ENCODE measurements at regions not wholly inside any gene's neighbourhood (a gene's known extent, or its start where the extent isn't known, plus 50 kb on each side); places are given as distances from the start of the nearest gene placed in this dataset.

DNA sequence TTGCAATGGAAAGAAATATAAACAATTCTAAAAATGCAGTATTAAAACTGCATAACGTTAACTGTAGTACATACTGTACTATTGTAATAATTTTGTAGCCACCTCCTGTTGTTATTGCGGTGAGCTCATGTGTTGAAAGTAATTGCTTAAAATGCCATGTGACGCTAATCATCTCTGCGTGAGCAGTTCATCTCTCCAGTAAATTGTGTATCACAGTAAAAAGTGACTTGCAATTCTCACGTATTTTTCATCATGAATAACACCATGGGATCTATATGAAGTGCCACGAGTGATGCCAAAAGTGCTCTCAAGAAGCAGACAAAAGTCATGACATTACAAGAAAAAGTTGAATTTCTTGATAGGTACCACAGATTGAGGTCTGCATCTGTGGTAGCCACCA lies 82.4 kb upstream of the CYYR1 start:
- TF ChIP-seq GATA3 (IDR thresholded peaks at IDR 0.05; ENCODE audit: low read depth, low read length) (no peak), GATA2 (IDR thresholded peaks at IDR 0.05; ENCODE audit: low read depth, low read length) (no peak)

DNA sequence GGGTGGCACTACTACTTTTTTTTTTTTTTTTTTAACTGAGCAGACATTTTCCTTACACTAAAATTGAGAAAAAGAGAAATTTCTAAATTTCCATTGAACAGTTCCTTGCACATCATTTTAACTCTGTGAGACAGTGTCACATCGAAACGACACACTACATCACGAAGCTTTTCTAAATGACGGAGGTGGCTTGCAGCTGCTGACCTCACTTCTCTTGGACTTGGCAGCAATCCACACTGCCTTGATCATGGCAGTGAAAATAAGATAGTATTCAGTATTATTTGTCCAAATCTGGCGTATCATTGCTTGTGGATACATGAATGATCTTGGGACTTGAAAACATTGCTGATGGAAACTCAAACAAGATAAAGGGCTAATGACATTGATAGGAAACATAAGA lies 80.3 kb upstream of the CYYR1 start:
- TF ChIP-seq GATA3 (IDR thresholded peaks at IDR 0.05; ENCODE audit: low read depth, low read length) (no peak), GATA2 (IDR thresholded peaks at IDR 0.05; ENCODE audit: low read depth, low read length) (no peak)

DNA sequence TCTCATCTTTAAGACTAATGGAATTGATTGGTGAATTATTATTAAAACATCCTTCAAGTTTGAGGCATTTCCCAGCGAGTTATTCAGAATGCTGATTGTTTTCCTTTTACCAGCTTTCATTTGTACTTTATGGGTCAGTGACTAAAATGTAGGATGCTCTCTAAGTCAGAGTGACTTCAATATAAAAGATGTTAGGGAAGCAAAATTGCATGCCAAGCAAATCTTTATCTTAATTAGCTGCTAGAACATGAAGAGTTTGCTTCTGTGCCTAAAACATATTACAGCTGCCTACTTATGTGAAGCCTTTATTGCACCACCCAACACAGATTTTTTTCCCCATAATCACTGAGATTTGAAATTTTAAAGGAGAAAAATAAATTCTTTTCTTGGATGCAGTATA lies 79.8 kb upstream of the CYYR1 start:
- TF ChIP-seq GATA3 (IDR thresholded peaks at IDR 0.05; ENCODE audit: low read depth, low read length) (no peak), GATA2 (IDR thresholded peaks at IDR 0.05; ENCODE audit: low read depth, low read length) (no peak)

GRCh38 chr21:26641062-26641461 lies 68.0 kb upstream of the CYYR1 start:
- TF ChIP-seq GATA2 (IDR thresholded peaks at IDR 0.05; ENCODE audit: low read depth, low read length), result no peak

GRCh38 chr21:26637201-26637745 lies 64.2 kb upstream of the CYYR1 start:
- no peak for TF ChIP-seq GATA3 (IDR thresholded peaks at IDR 0.05; ENCODE audit: low read depth, low read length)
- TF ChIP-seq GATA2 (IDR thresholded peaks at IDR 0.05; ENCODE audit: low read depth, low read length), result no peak

GRCh38 chr21:26635681-26636080 lies 62.6 kb upstream of the CYYR1 start:
- TF ChIP-seq GATA2 (IDR thresholded peaks at IDR 0.05; ENCODE audit: low read depth, low read length) (no peak), GATA3 (IDR thresholded peaks at IDR 0.05; ENCODE audit: low read depth, low read length) (no peak)

DNA sequence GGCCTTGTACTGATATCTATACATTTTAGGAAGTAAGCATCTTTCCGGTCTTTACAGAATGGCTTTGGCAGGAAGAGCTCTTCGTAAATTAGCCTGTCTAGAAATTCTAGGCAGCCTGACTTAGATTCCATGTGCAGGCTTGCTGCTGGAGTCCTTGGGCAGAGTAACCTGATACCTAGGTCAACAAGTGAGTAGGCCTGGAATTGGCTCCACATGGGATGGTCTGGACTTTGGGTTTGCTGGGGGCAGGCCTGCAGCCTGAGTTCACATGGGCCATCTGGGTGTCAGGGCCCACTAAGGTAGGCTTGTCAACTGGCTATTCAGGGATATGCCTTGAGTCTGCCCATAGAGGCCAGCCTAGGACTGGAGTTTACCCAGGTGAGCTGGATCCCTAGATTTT lies 59.6 kb upstream of the CYYR1 start:
- no peak for TF ChIP-seq GATA2 (IDR thresholded peaks at IDR 0.05; ENCODE audit: low read depth, low read length)
- no peak for TF ChIP-seq GATA3 (IDR thresholded peaks at IDR 0.05; ENCODE audit: low read depth, low read length)

DNA sequence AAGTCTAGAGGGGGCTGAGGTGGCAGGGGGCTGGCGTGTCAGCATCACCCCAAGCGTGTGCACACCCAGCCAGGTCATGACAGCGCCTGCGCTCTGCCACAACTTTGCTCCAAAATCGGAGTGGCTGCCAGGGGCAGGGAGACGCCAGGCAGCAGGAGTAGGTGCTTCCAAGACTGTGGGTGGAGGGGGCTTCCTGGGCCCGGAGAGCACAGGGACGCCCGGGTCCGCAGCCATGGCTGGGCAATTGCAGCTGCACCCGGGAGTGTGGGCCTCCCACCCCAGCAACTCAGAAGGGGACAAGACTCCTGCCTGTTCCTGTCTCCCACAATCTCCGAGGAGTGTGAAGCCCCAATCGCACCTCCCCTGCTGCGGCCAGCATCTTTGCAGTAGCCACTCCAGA lies 53.1 kb upstream of the CYYR1 start:
- TF ChIP-seq GATA2 (IDR thresholded peaks at IDR 0.05; ENCODE audit: low read depth, low read length) (no peak), GATA3 (IDR thresholded peaks at IDR 0.05; ENCODE audit: low read depth, low read length) (no peak)

DNA sequence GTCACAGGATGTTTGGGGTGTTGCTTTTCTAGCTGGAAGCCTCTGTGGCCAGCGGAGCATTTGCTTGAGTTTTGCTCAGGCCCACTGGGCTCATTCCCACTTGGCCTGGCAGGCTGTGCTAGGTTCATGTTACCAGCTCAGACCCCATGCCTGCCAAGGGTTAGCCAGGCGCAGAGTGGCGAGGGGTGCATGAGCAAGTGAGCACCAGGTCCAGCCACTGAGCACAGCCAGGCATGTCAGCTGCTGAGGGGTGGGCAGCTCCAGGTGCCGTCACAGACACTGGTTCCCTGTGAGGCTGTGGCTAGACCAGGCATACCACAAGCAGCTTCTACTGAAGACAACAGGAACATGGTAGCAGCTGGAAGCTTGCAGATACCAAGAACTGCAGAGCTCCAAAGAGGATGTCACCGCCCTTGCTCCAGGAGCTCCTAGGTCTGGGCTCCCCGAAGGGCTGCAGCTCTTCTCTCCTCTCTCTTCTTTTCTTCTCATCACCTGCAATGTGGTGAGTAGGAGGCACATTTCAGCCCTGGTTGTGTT lies 52.0 kb upstream of the CYYR1 start:
- no peak for TF ChIP-seq GATA3 (IDR thresholded peaks at IDR 0.05; ENCODE audit: low read depth, low read length)
- no peak for TF ChIP-seq GATA2 (IDR thresholded peaks at IDR 0.05; ENCODE audit: low read depth, low read length)
